ENCODE measurements at regions not wholly inside any gene's neighbourhood (a gene's known extent, or its start where the extent isn't known, plus 50 kb on each side); places are given as distances from the start of the nearest gene placed in this dataset.

DNA sequence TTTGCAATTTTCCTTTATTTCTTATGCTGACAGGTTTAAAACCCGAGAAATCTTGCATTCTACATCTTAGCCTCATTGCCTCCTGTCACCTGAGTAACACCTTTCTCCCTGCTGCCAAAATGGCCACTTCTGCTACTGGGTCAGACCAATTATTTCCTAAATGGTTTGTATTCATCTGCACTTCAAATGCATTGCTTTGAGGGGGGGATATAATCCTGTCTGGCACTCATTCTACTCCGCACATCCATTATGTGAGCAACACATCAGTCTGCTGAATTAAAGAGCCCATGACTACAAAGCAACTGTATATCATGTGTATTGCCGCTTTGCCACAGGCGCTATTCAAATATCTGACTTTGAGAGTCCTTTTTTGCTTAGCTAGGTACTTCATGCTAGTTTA is 141.6 kb upstream of the TSHZ2 start:
- TF ChIP-seq POLR2A (IDR thresholded peaks at IDR 0.05; ENCODE audit: borderline replicate concordance, extremely low read depth, insufficient read depth, insufficient read length) (no peak), EZH2 (IDR thresholded peaks at IDR 0.05) (no peak), SRF (IDR thresholded peaks at IDR 0.05; ENCODE audit: low read depth) (no peak), EZH2phosphoT487 (IDR thresholded peaks at IDR 0.05; ENCODE audit: borderline replicate concordance) (no peak), TCF7L2 (IDR thresholded peaks at IDR 0.05; ENCODE audit: borderline replicate concordance, extremely low read depth, insufficient read depth, insufficient read length) (no peak), POLR2AphosphoS5 (IDR thresholded peaks at IDR 0.05; ENCODE audit: low read depth, low read length) (no peak), EGR1 (IDR thresholded peaks at IDR 0.05; ENCODE audit: low read depth) (no peak), CBX3 (IDR thresholded peaks at IDR 0.05; ENCODE audit: low read depth) (no peak), YY1 (IDR thresholded peaks at IDR 0.05; ENCODE audit: extremely low read depth, insufficient replicate concordance, low read depth, low read length) (no peak), SIN3A (IDR thresholded peaks at IDR 0.05; ENCODE audit: low read depth) (no peak), ZNF274 (IDR thresholded peaks at IDR 0.05; ENCODE audit: low read depth, low read length) (no peak), CEBPB (IDR thresholded peaks at IDR 0.05; ENCODE audit: low read depth) (no peak), ELF1 (IDR thresholded peaks at IDR 0.05; ENCODE audit: borderline replicate concordance, low read depth) (no peak), FOSL1 (IDR thresholded peaks at IDR 0.05; ENCODE audit: low read depth) (no peak), SP1 (IDR thresholded peaks at IDR 0.05; ENCODE audit: low read depth) (no peak)
- TF ChIP-seq, protein P1, sequence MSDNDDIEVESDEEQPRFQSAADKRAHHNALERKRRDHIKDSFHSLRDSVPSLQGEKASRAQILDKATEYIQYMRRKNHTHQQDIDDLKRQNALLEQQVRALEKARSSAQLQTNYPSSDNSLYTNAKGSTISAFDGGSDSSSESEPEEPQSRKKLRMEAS (IDR thresholded peaks at IDR 0.05): no peak
- TF ChIP-seq, protein P2, sequence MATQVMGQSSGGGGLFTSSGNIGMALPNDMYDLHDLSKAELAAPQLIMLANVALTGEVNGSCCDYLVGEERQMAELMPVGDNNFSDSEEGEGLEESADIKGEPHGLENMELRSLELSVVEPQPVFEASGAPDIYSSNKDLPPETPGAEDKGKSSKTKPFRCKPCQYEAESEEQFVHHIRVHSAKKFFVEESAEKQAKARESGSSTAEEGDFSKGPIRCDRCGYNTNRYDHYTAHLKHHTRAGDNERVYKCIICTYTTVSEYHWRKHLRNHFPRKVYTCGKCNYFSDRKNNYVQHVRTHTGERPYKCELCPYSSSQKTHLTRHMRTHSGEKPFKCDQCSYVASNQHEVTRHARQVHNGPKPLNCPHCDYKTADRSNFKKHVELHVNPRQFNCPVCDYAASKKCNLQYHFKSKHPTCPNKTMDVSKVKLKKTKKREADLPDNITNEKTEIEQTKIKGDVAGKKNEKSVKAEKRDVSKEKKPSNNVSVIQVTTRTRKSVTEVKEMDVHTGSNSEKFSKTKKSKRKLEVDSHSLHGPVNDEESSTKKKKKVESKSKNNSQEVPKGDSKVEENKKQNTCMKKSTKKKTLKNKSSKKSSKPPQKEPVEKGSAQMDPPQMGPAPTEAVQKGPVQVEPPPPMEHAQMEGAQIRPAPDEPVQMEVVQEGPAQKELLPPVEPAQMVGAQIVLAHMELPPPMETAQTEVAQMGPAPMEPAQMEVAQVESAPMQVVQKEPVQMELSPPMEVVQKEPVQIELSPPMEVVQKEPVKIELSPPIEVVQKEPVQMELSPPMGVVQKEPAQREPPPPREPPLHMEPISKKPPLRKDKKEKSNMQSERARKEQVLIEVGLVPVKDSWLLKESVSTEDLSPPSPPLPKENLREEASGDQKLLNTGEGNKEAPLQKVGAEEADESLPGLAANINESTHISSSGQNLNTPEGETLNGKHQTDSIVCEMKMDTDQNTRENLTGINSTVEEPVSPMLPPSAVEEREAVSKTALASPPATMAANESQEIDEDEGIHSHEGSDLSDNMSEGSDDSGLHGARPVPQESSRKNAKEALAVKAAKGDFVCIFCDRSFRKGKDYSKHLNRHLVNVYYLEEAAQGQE (IDR thresholded peaks at IDR 0.05; ENCODE audit: low read depth): no peak
- TF ChIP-seq, protein P3, sequence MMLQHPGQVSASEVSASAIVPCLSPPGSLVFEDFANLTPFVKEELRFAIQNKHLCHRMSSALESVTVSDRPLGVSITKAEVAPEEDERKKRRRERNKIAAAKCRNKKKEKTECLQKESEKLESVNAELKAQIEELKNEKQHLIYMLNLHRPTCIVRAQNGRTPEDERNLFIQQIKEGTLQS (IDR thresholded peaks at IDR 0.05): no peak
- TF ChIP-seq, protein P4, sequence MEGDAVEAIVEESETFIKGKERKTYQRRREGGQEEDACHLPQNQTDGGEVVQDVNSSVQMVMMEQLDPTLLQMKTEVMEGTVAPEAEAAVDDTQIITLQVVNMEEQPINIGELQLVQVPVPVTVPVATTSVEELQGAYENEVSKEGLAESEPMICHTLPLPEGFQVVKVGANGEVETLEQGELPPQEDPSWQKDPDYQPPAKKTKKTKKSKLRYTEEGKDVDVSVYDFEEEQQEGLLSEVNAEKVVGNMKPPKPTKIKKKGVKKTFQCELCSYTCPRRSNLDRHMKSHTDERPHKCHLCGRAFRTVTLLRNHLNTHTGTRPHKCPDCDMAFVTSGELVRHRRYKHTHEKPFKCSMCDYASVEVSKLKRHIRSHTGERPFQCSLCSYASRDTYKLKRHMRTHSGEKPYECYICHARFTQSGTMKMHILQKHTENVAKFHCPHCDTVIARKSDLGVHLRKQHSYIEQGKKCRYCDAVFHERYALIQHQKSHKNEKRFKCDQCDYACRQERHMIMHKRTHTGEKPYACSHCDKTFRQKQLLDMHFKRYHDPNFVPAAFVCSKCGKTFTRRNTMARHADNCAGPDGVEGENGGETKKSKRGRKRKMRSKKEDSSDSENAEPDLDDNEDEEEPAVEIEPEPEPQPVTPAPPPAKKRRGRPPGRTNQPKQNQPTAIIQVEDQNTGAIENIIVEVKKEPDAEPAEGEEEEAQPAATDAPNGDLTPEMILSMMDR (IDR thresholded peaks at IDR 0.05 in 2 of 3, conservative IDR thresholded peaks at IDR 0.05 in 1 of 3; ENCODE audit: borderline replicate concordance in 1 of 3, insufficient read depth in 1 of 3, low read depth in 2 of 3, low read length in 2 of 3): no peak
- POLR2A ChIA-PET: no interaction called here
- ATAC-seq: no peak

More for the DNA sequence above, 141.6 kb upstream of the TSHZ2 start:
- H3K4me1 ChIP-seq (ENCODE audit: control insufficient read depth in 1 of 2, insufficient read depth in 2 of 2, low read length in 2 of 2): no peaks in the 10 kb centered on the region
- H3K36me3 ChIP-seq (ENCODE audit: control insufficient read depth in 1 of 2, insufficient read depth in 2 of 2, low read length in 2 of 2): no peaks in the 10 kb centered on the region
- no peak overlapping the region for H3K27ac ChIP-seq (ENCODE audit: low read depth, low read length)
- no peak overlapping the region for H3K4me2 ChIP-seq (ENCODE audit: low read length)
- DNase-seq (ENCODE audit: low read depth, low spot score): no peak
- CTCF ChIA-PET: no interaction called here
- intact Hi-C loops (cut with micrococcal nuclease): no loop called here
- no peaks in the 10 kb centered on the region for H4K20me1 ChIP-seq (ENCODE audit: insufficient read depth)
- RAD21 ChIA-PET (ENCODE audit: low non-redundant PET in 1 of 2, low total read pairs in 2 of 2, uncharacterized antibody in 2 of 2, unreplicated experiment in 2 of 2): no interaction called here
- H3K9me2 ChIP-seq (ENCODE audit: insufficient read depth): no peaks in the 10 kb centered on the region
- no TSS peak for BruUV-seq (replicated peaks)
- H3K4me3 ChIP-seq (replicated peaks in 1 of 2; ENCODE audit: low read depth in 1 of 2, low read length in 2 of 2): no peak overlapping the region
- no peaks in the 10 kb centered on the region for H3K27me3 ChIP-seq (ENCODE audit: insufficient read depth, low read length)
- H3K9me3 ChIP-seq (ENCODE audit: control insufficient read depth in 1 of 2, insufficient read depth in 1 of 2, low read depth in 1 of 2, low read length in 2 of 2): peaks cover 0 to 24% of the 10 kb centered on the region in 2 experiments; a peak in 1 of 4 replicates
- no peak overlapping the region for H2AFZ ChIP-seq (ENCODE audit: low read depth, low read length, poor library complexity, severe bottlenecking)
- H3K9ac ChIP-seq (ENCODE audit: low read length): no peak overlapping the region
- no peaks in the 10 kb centered on the region for H3K79me2 ChIP-seq (ENCODE audit: insufficient read depth, low read length)

All from HCT116 (cell line).